IPS-20b (cell line): ENCODE measurements at regions not wholly inside any gene's neighbourhood (a gene's known extent, or its start where the extent isn't known, plus 50 kb on each side); places are given as distances from the start of the nearest gene placed in this dataset.

Source experiments
- H3K27ac ChIP-seq: one replicate; pipeline ENCODE4 v1.5.1; 2013; ENCODE audit warnings: low read length
- H3K27me3 ChIP-seq: 2 replicates; pipeline ENCODE4 v1.6.1; 2013; ENCODE audit warnings: mild to moderate bottlenecking, low read length, inconsistent platforms; ENCODE audit not compliant: insufficient read depth
- H3K36me3 ChIP-seq: 2 replicates; pipeline ENCODE4 v1.6.1; 2013; ENCODE audit warnings: low read depth, mild to moderate bottlenecking, inconsistent platforms, low read length, moderate library complexity; ENCODE audit not compliant: insufficient read depth
- H3K4me1 ChIP-seq: 2 replicates; pipeline ENCODE4 v1.6.1; 2013; ENCODE audit warnings: mild to moderate bottlenecking, control low read depth, inconsistent platforms, low read length, moderate library complexity; ENCODE audit not compliant: insufficient read depth
- H3K4me3 ChIP-seq: 2 replicates; pipeline ENCODE4 v1.5.1; 2013; ENCODE audit warnings: mild to moderate bottlenecking, low read length, inconsistent platforms
- H3K9ac ChIP-seq: 2 replicates; pipeline ENCODE4 v1.6.1; 2013; ENCODE audit warnings: low read depth, mild to moderate bottlenecking, inconsistent platforms, low read length, moderate library complexity
- H3K9me3 ChIP-seq: 2 replicates; pipeline ENCODE4 v1.6.1; 2013; ENCODE audit warnings: mild to moderate bottlenecking, low read depth, low read length, inconsistent platforms; ENCODE audit not compliant: insufficient read depth

GRCh38 chr11:37040921-37041320 lies 442.9 kb upstream of the RAG2 start:
- no peaks in the 10 kb centered on the region for H3K9me3 ChIP-seq
- no peaks in the 10 kb centered on the region for H3K27me3 ChIP-seq
- no peak overlapping the region for H3K9ac ChIP-seq
- no peak overlapping the region for H3K4me3 ChIP-seq
- no peaks in the 10 kb centered on the region for H3K36me3 ChIP-seq
- H3K27ac ChIP-seq = no peak overlapping the region
- H3K4me1 ChIP-seq = no peaks in the 10 kb centered on the region

GRCh38 chr11:37038911-37039310 lies 440.9 kb upstream of the RAG2 start:
- H3K9ac ChIP-seq = no peak overlapping the region
- H3K27me3 ChIP-seq = no peaks in the 10 kb centered on the region
- no peaks in the 10 kb centered on the region for H3K4me1 ChIP-seq
- no peak overlapping the region for H3K27ac ChIP-seq
- H3K9me3 ChIP-seq = no peaks in the 10 kb centered on the region
- H3K36me3 ChIP-seq = no peaks in the 10 kb centered on the region
- no peak overlapping the region for H3K4me3 ChIP-seq

GRCh38 chr11:37026741-37027140 lies 428.7 kb upstream of the RAG2 start:
- Histone ChIP-seq H3K36me3 (no peaks in the 10 kb centered on the region), H3K27ac (no peak overlapping the region), H3K4me1 (peaks cover 5% of the 10 kb centered on the region; the same call in 1 of the 2 replicates), H3K9ac (no peak overlapping the region), H3K27me3 (no peaks in the 10 kb centered on the region), H3K4me3 (no peak overlapping the region), H3K9me3 (no peaks in the 10 kb centered on the region)

- peaks cover 5% of the 10 kb centered on the region; the same call in 1 of the 2 replicates for H3K4me1 ChIP-seq
- H3K27me3 ChIP-seq = no peaks in the 10 kb centered on the region
- H3K27ac ChIP-seq = no peak overlapping the region
- H3K4me3 ChIP-seq = no peak overlapping the region
- H3K9ac ChIP-seq = no peak overlapping the region
- no peaks in the 10 kb centered on the region for H3K36me3 ChIP-seq
- no peaks in the 10 kb centered on the region for H3K9me3 ChIP-seq
These were observed 428.3 kb upstream of the RAG2 start for GRCh38 chr11:37026326-37026725.

- Histone ChIP-seq H3K9ac (no peak overlapping the region), H3K36me3 (no peaks in the 10 kb centered on the region), H3K4me3 (no peak overlapping the region), H3K27ac (no peak overlapping the region), H3K4me1 (peaks cover 12% of the 10 kb centered on the region; the same call in 1 of the 2 replicates), H3K27me3 (no peaks in the 10 kb centered on the region), H3K9me3 (no peaks in the 10 kb centered on the region; the same call in 1 of the 2 replicates)
These were observed 408.5 kb upstream of the RAG2 start for GRCh38 chr11:37006563-37006962.

GRCh38 chr11:37002831-37003230 lies 404.8 kb upstream of the RAG2 start:
- Histone ChIP-seq H3K9me3 (no peaks in the 10 kb centered on the region), H3K36me3 (no peaks in the 10 kb centered on the region), H3K27me3 (no peaks in the 10 kb centered on the region), H3K4me1 (peaks cover 12% of the 10 kb centered on the region; the same call in 1 of the 2 replicates), H3K9ac (no peak overlapping the region), H3K27ac (no peak overlapping the region), H3K4me3 (no peak overlapping the region)

GRCh38 chr11:36997656-36998055 lies 399.6 kb upstream of the RAG2 start:
- Histone ChIP-seq H3K9me3 (no peaks in the 10 kb centered on the region), H3K4me3 (no peak overlapping the region), H3K9ac (no peak overlapping the region), H3K36me3 (no peaks in the 10 kb centered on the region), H3K4me1 (no peaks in the 10 kb centered on the region), H3K27ac (no peak overlapping the region), H3K27me3 (no peaks in the 10 kb centered on the region)

GRCh38 chr11:36996795-36997194 lies 398.8 kb upstream of the RAG2 start:
- Histone ChIP-seq H3K4me3 (no peak overlapping the region), H3K9me3 (no peaks in the 10 kb centered on the region), H3K27ac (no peak overlapping the region), H3K9ac (no peak overlapping the region; the same call in 1 of the 2 replicates), H3K4me1 (no peaks in the 10 kb centered on the region), H3K27me3 (no peaks in the 10 kb centered on the region), H3K36me3 (no peaks in the 10 kb centered on the region)

- no peaks in the 10 kb centered on the region for H3K27me3 ChIP-seq
- H3K27ac ChIP-seq = no peak overlapping the region
- no peak overlapping the region for H3K4me3 ChIP-seq
- H3K9ac ChIP-seq = no peak overlapping the region
- no peaks in the 10 kb centered on the region for H3K9me3 ChIP-seq
- no peaks in the 10 kb centered on the region for H3K4me1 ChIP-seq
- no peaks in the 10 kb centered on the region for H3K36me3 ChIP-seq
These were observed 396.2 kb upstream of the RAG2 start for GRCh38 chr11:36994208-36994607.

- H3K36me3 ChIP-seq = no peaks in the 10 kb centered on the region
- no peak overlapping the region for H3K9ac ChIP-seq
- no peak overlapping the region for H3K27ac ChIP-seq
- no peaks in the 10 kb centered on the region for H3K27me3 ChIP-seq
- H3K4me3 ChIP-seq = no peak overlapping the region
- H3K9me3 ChIP-seq = no peaks in the 10 kb centered on the region
- H3K4me1 ChIP-seq = no peaks in the 10 kb centered on the region
These were observed 390.5 kb upstream of the RAG2 start for GRCh38 chr11:36988556-36988955.

- Histone ChIP-seq H3K9ac (no peak overlapping the region), H3K4me1 (no peaks in the 10 kb centered on the region), H3K36me3 (no peaks in the 10 kb centered on the region), H3K27ac (no peak overlapping the region), H3K4me3 (no peak overlapping the region), H3K9me3 (peaks cover 18% of the 10 kb centered on the region; the same call in 1 of the 2 replicates), H3K27me3 (no peaks in the 10 kb centered on the region)
These were observed 387.5 kb upstream of the RAG2 start for GRCh38 chr11:36985562-36985961.

- Histone ChIP-seq H3K27ac (no peak overlapping the region), H3K4me3 (no peak overlapping the region), H3K9ac (no peak overlapping the region), H3K27me3 (no peaks in the 10 kb centered on the region), H3K9me3 (peaks cover 11% of the 10 kb centered on the region; the same call in 1 of the 2 replicates), H3K36me3 (no peaks in the 10 kb centered on the region), H3K4me1 (no peaks in the 10 kb centered on the region)
These were observed 378.7 kb upstream of the RAG2 start for GRCh38 chr11:36976741-36977140.
